K562 (cell line): ENCODE measurements at regions not wholly inside any gene's neighbourhood (a gene's known extent, or its start where the extent isn't known, plus 50 kb on each side); places are given as distances from the start of the nearest gene placed in this dataset.

Source experiments
- CTCF ChIP-seq, 3 experiments: IDR thresholded peaks in 2 of 3; conservative IDR thresholded peaks in 1 of 3; 2 replicates each; pipeline ENCODE4 v1.5.1; 2011 to 2012; ENCODE audit warnings: low read length in 3 of 3, mild to moderate bottlenecking in 3 of 3, control low read depth in 2 of 3, improper control_type of control experiment in 1 of 3, inconsistent platforms in 1 of 3, low read depth in 1 of 3, mixed read lengths in 1 of 3, moderate library complexity in 1 of 3; ENCODE audit not compliant: insufficient read depth in 2 of 3
- EGR1 ChIP-seq: fragments of 450-650 bp; conservative IDR thresholded peaks from 2 replicates; pipeline ENCODE4 v1.6.1; 2017; ENCODE audit warnings: mild to moderate bottlenecking
- JUND ChIP-seq, 2 experiments: IDR thresholded peaks; 2 replicates in 1 of 2; 3 replicates in 1 of 2; pipeline ENCODE4 v1.6.1; 2011; ENCODE audit warnings: borderline replicate concordance in 2 of 2, low read depth in 2 of 2, low read length in 2 of 2, improper control_type of control experiment in 1 of 2, missing biosample characterization in 1 of 2, missing genetic modification characterization in 1 of 2, missing genetic modification reagents in 1 of 2
- MAX ChIP-seq: sonication (generic); formaldehyde crosslinking; IDR thresholded peaks from 2 replicates; pipeline ENCODE4 v1.9.0; 2022; ENCODE audit warnings: mild to moderate bottlenecking, missing genetic modification reagents
- NR4A1 ChIP-seq, 2 experiments: fragments of 250-450 bp in 1 of 2; fragments of 450-650 bp in 1 of 2; sonication (Bioruptor Pico) in 1 of 2; IDR thresholded peaks; 2 replicates each; pipeline versions ENCODE4 v1.4.0 to v1.6.1; 2016 to 2020; ENCODE audit warnings: mild to moderate bottlenecking in 2 of 2, missing compliant biosample characterization in 1 of 2, missing genetic modification characterization in 1 of 2, moderate library complexity in 1 of 2
- ZZZ3 ChIP-seq: fragments of 450-650 bp; IDR thresholded peaks from 2 replicates; pipeline ENCODE4 v1.6.1; 2016; ENCODE audit warnings: antibody characterized with exemption, mild to moderate bottlenecking, moderate library complexity
- TF ChIP-seq, protein P1 (sequence below): sonication (generic); formaldehyde crosslinking; IDR thresholded peaks from 2 replicates; pipeline ENCODE4 v1.9.0; 2022; ENCODE audit warnings: mild to moderate bottlenecking, missing genetic modification reagents
- TF ChIP-seq, protein P2 (sequence below): fragments of 250-450 bp; sonication (Bioruptor Pico); IDR thresholded peaks from 2 replicates; pipeline ENCODE4 v1.5.0; 2021; ENCODE audit warnings: mild to moderate bottlenecking, moderate library complexity

GRCh38 chr10:10891124-10892082, 126.3 kb upstream of the CELF2 start:
- TF ChIP-seq EGR1, result no peak
- TF ChIP-seq MAX (CRISPR knock-in tag), result no peak
- no peak for TF ChIP-seq NR4A1 (CRISPR knock-in tag; IDR thresholded peaks at IDR 0.05)
- no peak for TF ChIP-seq NR4A1 (tag; IDR thresholded peaks at IDR 0.05)
- TF ChIP-seq, protein P1, sequence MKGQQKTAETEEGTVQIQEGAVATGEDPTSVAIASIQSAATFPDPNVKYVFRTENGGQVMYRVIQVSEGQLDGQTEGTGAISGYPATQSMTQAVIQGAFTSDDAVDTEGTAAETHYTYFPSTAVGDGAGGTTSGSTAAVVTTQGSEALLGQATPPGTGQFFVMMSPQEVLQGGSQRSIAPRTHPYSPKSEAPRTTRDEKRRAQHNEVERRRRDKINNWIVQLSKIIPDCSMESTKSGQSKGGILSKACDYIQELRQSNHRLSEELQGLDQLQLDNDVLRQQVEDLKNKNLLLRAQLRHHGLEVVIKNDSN (CRISPR knock-in tag), result no peak
- TF ChIP-seq CTCF (IDR thresholded peaks at IDR 0.05 in 2 of 3, conservative IDR thresholded peaks at IDR 0.05 in 1 of 3; ENCODE audit: insufficient read depth in 2 of 3, low read depth in 1 of 3, low read length in 3 of 3), result no peak
- TF ChIP-seq, protein P2, sequence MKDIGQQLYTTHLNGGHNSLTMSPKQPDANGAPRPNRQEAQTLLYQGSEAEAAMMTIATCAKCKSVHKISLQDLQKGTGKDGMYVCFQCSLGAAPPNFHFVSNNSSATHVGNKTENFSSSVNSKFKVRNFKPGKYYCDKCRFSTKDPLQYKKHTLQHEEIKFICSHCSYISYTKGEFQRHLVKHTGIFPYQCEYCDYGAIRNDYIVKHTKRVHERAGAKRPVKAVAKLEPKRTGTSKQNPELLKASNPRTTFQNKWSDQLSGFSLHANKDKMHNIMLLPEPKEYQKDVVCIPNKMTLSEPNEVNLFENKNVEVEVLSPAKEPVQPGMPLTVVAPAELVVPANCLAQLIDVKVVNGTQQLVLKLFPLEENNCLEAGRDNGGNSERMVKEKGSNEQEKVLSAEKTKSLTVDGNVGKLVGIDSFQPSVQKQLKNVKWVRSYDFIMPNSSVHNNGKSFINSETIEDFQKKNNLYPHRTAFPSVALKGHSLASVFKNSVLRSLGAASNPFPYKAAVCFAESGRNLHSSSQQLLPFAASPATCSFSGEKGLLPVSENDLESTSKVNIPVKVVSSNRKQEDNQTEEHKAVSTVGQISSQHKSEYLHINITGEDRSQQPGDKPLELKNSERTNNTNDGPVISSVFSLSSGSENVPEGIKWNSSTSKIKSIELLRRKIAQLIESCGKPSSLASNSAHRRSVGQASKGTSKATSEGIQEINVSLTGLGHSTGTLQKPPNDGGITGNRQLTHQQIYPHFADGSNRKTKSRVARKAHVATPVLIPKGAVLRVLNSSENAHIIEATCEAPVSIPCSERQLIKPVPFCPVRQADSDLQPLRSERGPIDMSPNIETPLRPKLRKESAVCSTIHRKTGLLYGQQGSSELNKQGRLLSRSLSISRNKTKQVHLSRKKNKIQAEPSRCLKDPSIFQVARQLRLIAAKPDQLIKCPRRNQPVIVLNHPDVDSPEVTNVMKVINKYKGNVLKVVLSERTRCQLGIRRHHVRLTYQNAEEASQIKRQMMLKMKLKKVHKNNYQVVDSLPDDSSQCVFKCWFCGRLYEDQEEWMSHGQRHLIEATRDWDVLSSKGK (CRISPR knock-in tag), result no peak
- no peak for TF ChIP-seq JUND (IDR thresholded peaks at IDR 0.05; ENCODE audit: borderline replicate concordance, low read depth, low read length)
- TF ChIP-seq JUND (tag; IDR thresholded peaks at IDR 0.05; ENCODE audit: borderline replicate concordance, low read depth, low read length), result no peak
- TF ChIP-seq ZZZ3, result no peak
